Astrocyte of the cerebellum (primary cell): ENCODE measurements at regions not wholly inside any gene's neighbourhood (a gene's known extent, or its start where the extent isn't known, plus 50 kb on each side); places are given as distances from the start of the nearest gene placed in this dataset.
"Not testable (repeated sequence)": the region's sequence is repeated elsewhere in the genome, so short reads cannot be mapped to it uniquely, and the experiment has no call there.

ENCODE experiments used
- DNase-seq: peaks from one replicate; pipeline ENCODE4 v3.0.0-alpha.2; 2011; ENCODE audit warnings: low read depth
- H3K4me3 ChIP-seq: 2 replicates; pipeline ENCODE4 v1.5.1; 2011; ENCODE audit warnings: mild to moderate bottlenecking, low read depth, low read length, moderate library complexity
- in situ Hi-C: cut with HindIII; loops from 2 replicates; pipeline ENCODE4 v1.10.0; 2017; ENCODE audit warnings: low sequenced_read_pairs
- TF ChIP-seq, protein P1 (sequence below): IDR thresholded peaks from 2 replicates; pipeline ENCODE4 v1.5.1; 2012; ENCODE audit warnings: low read length, low read depth, moderate library complexity, mild to moderate bottlenecking; ENCODE audit errors: missing control alignments

DNA sequence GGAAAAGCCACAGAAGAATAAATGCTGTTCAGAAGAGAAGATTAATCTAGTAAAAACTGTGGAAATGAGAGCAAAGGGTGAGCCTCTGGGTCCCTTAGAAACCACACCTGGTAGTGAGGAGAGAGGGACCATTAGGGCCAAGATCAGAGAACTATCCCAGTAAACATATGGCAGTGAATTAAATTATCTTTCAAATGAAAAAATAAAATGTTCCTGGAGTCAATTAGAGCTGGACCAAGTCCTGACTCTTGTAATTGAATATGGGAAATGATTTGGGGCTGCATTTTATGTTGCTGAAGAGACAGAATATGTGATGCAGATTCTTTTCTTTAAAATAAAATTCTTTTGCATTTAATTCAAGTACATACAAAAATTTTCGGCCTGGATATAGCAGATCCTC is 62.2 kb upstream of the PAX3 start:
- H3K4me3 ChIP-seq: no peak overlapping the region
- TF ChIP-seq, protein P1, sequence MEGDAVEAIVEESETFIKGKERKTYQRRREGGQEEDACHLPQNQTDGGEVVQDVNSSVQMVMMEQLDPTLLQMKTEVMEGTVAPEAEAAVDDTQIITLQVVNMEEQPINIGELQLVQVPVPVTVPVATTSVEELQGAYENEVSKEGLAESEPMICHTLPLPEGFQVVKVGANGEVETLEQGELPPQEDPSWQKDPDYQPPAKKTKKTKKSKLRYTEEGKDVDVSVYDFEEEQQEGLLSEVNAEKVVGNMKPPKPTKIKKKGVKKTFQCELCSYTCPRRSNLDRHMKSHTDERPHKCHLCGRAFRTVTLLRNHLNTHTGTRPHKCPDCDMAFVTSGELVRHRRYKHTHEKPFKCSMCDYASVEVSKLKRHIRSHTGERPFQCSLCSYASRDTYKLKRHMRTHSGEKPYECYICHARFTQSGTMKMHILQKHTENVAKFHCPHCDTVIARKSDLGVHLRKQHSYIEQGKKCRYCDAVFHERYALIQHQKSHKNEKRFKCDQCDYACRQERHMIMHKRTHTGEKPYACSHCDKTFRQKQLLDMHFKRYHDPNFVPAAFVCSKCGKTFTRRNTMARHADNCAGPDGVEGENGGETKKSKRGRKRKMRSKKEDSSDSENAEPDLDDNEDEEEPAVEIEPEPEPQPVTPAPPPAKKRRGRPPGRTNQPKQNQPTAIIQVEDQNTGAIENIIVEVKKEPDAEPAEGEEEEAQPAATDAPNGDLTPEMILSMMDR: no peak
- DNase-seq: no peak
- in situ Hi-C loops: no loop called here

DNA sequence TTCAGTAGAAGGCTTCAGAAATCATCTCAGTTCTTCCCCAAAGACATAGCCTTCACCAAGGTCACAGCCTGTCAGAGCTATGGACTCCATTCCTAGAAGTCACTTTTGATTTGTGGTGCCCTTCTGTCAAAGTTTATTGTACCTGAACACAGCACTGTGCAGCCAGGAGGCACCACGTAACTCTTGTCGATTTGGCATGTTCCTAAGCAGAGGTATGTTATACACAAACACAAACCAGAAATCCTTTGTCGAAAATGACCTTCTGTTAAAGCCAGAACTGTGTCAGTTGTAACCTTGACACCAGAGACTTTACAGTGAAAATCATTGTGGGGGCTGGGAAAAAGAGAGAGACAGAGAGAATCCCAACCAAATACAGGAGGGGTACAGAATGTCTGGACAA is 62.6 kb upstream of the SGPP2 start:
- DNase-seq: no peak
- TF ChIP-seq, protein P1: no peak
- in situ Hi-C loops: no loop called here
- no peak overlapping the region for H3K4me3 ChIP-seq

DNA sequence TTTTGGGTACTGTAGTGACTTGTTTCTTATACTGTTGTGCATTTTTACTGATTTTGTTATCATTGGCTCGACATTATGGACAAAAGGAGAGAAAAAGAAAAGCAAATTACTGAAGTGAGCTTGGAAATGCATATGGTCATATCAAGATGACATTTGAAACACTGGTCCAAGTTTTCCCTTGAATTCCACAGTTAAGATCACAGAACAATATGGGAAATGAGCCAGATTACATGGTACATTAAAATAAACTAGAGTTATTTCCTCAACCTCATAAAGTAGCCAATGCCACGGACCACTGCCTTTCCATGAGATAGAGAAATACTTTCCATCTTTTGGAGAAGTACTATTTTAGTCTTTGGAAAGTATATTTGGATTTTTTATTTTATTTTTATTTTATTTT is 62.0 kb upstream of the SGPP2 start:
- TF ChIP-seq, protein P1: no peak
- in situ Hi-C loops: no loop called here
- peak; percentile 63 for DNase-seq

DNA sequence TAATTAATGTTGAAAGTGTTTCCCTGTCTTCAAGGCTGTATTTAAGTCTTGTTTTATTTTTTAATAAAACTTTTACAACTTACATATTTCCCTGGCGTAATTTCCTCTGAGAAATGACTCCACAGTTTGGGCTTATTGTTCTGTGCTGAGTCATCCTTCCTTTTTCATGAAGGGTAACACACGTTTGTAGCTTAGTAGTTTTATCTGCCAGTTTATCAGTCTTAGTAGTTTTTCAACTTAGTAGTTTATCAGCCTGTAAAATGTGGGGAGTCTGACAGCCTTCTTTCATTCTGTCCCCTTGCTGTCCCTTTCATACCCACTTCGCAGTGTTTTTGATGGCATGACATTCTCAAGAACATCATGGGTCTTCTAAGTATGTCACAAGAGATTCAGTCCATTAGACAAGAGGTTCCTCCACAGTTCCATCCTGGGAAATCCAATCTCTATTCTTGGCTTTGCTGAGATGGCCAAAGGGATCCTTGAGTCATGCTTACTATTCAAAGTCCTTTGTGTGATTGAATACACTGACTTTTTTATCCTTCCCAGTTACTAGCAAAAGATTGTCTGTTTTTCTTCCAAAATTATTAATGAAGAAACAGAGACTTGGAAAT is 60.0 kb upstream of the SGPP2 start:
- no peak overlapping the region for H3K4me3 ChIP-seq
- TF ChIP-seq, protein P1: no peak
- in situ Hi-C loops: no loop called here
- peak; percentile 19 for DNase-seq

More for the DNA sequence above, 62.0 kb upstream of the SGPP2 start:
- H3K4me3 ChIP-seq: no peak overlapping the region

DNA sequence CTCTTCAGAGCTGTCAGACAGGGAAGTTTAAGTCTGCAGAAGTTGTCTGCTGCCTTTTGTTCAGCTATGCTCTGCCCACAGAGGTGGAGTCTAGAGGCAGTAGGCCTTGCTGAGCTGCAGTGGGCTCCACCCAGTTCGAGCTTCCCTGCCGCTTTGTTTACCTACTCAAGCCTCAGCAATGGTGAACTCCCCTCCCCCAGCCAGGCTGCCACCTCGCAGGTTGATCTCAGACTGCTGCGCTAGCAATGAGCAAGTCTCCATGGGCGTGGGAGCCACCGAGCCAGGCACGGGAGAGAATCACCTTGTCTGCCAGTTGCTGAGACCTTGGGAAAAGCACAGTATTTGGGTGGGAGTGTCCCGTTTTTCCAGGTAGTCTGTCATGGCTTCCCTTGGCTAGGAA is 56.1 kb upstream of the SGPP2 start:
- in situ Hi-C loops, H3K4me3 ChIP-seq, DNase-seq: not testable (repeated sequence)

DNA sequence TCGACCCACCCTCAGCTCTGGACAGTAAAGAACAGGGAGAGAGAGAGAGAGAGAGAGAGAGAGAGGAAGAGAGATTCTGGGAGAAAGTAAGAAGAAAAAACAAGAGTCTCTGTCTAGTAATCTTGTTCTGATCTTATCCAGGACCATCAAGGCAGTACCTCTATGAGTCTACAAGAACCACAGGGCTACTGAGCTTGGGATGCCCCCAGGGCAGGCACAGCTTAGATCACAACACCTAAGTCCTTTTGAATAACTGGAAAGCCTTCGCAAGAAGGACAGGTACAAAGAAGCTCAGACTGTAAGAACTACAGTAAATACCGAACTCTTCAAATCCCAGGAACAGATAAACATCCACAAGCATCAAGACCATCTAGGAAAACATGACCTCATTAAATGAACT is 51.4 kb upstream of the SGPP2 start:
- in situ Hi-C loops: no loop called here
- no peak for DNase-seq
- H3K4me3 ChIP-seq: no peak overlapping the region
- TF ChIP-seq, protein P1: no peak
